Activated CD8-positive, alpha-beta T cell treated with anti-CD3 and anti-CD28 coated beads for 36 hours (primary cell): ENCODE measurements at regions not wholly inside any gene's neighbourhood (a gene's known extent, or its start where the extent isn't known, plus 50 kb on each side); places are given as distances from the start of the nearest gene placed in this dataset.

ENCODE experiments used
- ATAC-seq: fragments of 200-7000 bp; cut with Tn5 transposase; one replicate; pipeline ENCODE4 v1.10.0; 2021; ENCODE audit warnings: mild to moderate bottlenecking, moderate library complexity
- CTCF ChIA-PET: fragments of 350-600 bp; sonication (Branson Sonifier 250); formaldehyde crosslinking; loops from one replicate; lab custom pipeline; 2021; ENCODE audit warnings: antibody characterized with exemption; lab: Charles Lee
- POLR2A ChIA-PET: fragments of 350-600 bp; sonication (Branson Sonifier 250); formaldehyde crosslinking; loops from one replicate; lab custom pipeline; 2021; ENCODE audit warnings: antibody characterized with exemption; lab: Charles Lee
- DNase-seq: peaks from one replicate; pipeline ENCODE4 v3.0.0-alpha.2; 2020
- H3K27ac Mint-ChIP-seq: one replicate; pipeline ENCODE4 v1.8.0; 2021; ENCODE audit warnings: mild to moderate bottlenecking, mixed read lengths
- H3K27me3 Mint-ChIP-seq: one replicate; pipeline ENCODE4 v1.8.0; 2021; ENCODE audit warnings: mixed read lengths
- H3K36me3 Mint-ChIP-seq: one replicate; pipeline ENCODE4 v1.8.0; 2021; ENCODE audit warnings: low read depth, mixed read lengths
- H3K4me1 Mint-ChIP-seq: one replicate; pipeline ENCODE4 v1.8.0; 2021; ENCODE audit warnings: low read depth, mixed read lengths
- H3K4me3 Mint-ChIP-seq: one replicate; pipeline ENCODE4 v1.8.0; 2021; ENCODE audit warnings: mild to moderate bottlenecking, moderate library complexity, mixed read lengths
- H3K9me3 Mint-ChIP-seq: one replicate; pipeline ENCODE4 v1.8.0; 2021; ENCODE audit warnings: mixed read lengths
- CTCF ChIP-seq: fragments of 200-600 bp; IDR thresholded peaks from one replicate; pipeline ENCODE4 v1.8.0; 2022; ENCODE audit warnings: antibody characterized with exemption, mild to moderate bottlenecking
- intact Hi-C: fragments of 100-400 bp; cut with micrococcal nuclease; formaldehyde crosslinking; loops from one replicate; pipeline ENCODE4 v1.10.0; 2022

GRCh38 chr2:194253528-194254259, 1403.3 kb upstream of the SLC39A10 start:
- H3K4me3 Mint-ChIP-seq: no peak overlapping the region
- peaks cover 2% of the 10 kb centered on the region for H3K9me3 Mint-ChIP-seq
- ChIA-PET CTCF (no interaction called here), POLR2A (no interaction called here)
- no peak for ATAC-seq
- H3K27ac Mint-ChIP-seq: no peak overlapping the region
- intact Hi-C loops: no loop called here
- DNase-seq: no peak
- H3K4me1 Mint-ChIP-seq: no peaks in the 10 kb centered on the region
- no peak for TF ChIP-seq CTCF
- H3K36me3 Mint-ChIP-seq: no peaks in the 10 kb centered on the region
- no peaks in the 10 kb centered on the region for H3K27me3 Mint-ChIP-seq

- Mint-ChIP-seq H3K4me3 (no peak overlapping the region), H3K9me3 (peaks cover 2% of the 10 kb centered on the region), H3K27me3 (no peaks in the 10 kb centered on the region), H3K27ac (no peak overlapping the region), H3K4me1 (no peaks in the 10 kb centered on the region), H3K36me3 (no peaks in the 10 kb centered on the region)
- intact Hi-C loops: no loop called here
- DNase-seq (no peak), ATAC-seq (no peak)
- no peak for TF ChIP-seq CTCF
- POLR2A ChIA-PET: no interaction called here
- CTCF ChIA-PET: no interaction called here
These were observed 1404.9 kb upstream of the SLC39A10 start for GRCh38 chr2:194252127-194252526.

DNA sequence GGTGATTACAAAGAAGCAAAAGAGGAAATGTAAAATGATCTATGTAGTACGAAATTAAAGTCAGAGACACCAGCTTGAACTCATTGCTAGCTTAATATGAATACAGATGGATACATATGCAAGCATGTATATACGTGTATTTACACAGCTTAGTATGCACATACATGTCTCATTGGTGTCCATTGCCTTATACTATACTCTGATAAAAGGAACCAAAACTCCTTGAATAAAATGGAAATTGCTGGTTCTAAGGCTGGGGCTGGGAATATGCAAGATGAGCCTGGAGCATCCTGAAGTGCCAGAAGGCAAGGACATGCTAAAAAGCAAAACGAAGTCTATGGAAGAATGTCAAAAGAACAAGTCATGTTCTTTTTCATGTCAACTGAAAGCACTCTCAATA, 1424.4 kb upstream of the SLC39A10 start:
- intact Hi-C loops: no loop called here
- Mint-ChIP-seq H3K4me3 (no peak overlapping the region), H3K27ac (no peak overlapping the region), H3K9me3 (no peaks in the 10 kb centered on the region), H3K36me3 (no peaks in the 10 kb centered on the region), H3K27me3 (no peaks in the 10 kb centered on the region), H3K4me1 (no peaks in the 10 kb centered on the region)
- ChIA-PET POLR2A (no interaction called here), CTCF (no interaction called here)
- no peak for TF ChIP-seq CTCF
- ATAC-seq: no peak
- no peak for DNase-seq

- ChIA-PET POLR2A (no interaction called here), CTCF (no interaction called here)
- intact Hi-C loops: no loop called here
- ATAC-seq (no peak), DNase-seq (no peak)
- Mint-ChIP-seq H3K4me3 (no peak overlapping the region), H3K27me3 (no peaks in the 10 kb centered on the region), H3K36me3 (no peaks in the 10 kb centered on the region), H3K4me1 (no peaks in the 10 kb centered on the region), H3K27ac (no peak overlapping the region), H3K9me3 (no peaks in the 10 kb centered on the region)
- TF ChIP-seq CTCF: no peak
These were observed 1433.8 kb upstream of the SLC39A10 start for GRCh38 chr2:194223218-194223617.

GRCh38 chr2:194214192-194214591, 1442.8 kb upstream of the SLC39A10 start:
- H3K4me3 Mint-ChIP-seq: no peak overlapping the region
- no peaks in the 10 kb centered on the region for H3K4me1 Mint-ChIP-seq
- intact Hi-C loops: no loop called here
- CTCF ChIA-PET: no interaction called here
- no peak overlapping the region for H3K27ac Mint-ChIP-seq
- POLR2A ChIA-PET: no interaction called here
- no peak for TF ChIP-seq CTCF
- DNase-seq (no peak), ATAC-seq (no peak)
- no peaks in the 10 kb centered on the region for H3K36me3 Mint-ChIP-seq
- H3K9me3 Mint-ChIP-seq: no peaks in the 10 kb centered on the region
- no peaks in the 10 kb centered on the region for H3K27me3 Mint-ChIP-seq
